HG02588 (cell line): ENCODE measurements at regions not wholly inside any gene's neighbourhood (a gene's known extent, or its start where the extent isn't known, plus 50 kb on each side); places are given as distances from the start of the nearest gene placed in this dataset.

ENCODE experiments used
- ATAC-seq: cut with Tn5 transposase; IDR thresholded peaks from one replicate; pipeline ENCODE4 v1.9.1; 2021; ENCODE audit warnings: mild to moderate bottlenecking, moderate library complexity; ENCODE audit not compliant: unreplicated experiment

DNA sequence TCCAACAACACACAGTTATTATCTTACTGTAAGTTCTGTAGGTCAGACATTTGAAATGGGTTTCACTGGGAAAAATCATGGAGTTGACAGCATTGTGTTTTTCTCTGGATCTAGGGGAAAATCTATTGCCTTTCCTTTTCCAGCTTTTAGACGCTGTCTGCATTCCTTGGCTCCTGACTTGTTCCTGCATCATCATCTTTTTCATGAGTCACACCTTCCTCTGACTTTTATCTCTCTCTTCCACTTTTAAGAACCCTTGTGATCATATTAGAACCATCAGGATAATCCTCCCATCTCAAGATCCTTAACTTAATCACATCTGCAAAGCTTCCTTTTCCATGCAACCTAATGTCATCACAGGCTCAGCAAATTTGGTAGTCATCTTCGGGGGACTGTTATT, 1454.8 kb downstream of the RPA4 start:
- ATAC-seq = no peak

DNA sequence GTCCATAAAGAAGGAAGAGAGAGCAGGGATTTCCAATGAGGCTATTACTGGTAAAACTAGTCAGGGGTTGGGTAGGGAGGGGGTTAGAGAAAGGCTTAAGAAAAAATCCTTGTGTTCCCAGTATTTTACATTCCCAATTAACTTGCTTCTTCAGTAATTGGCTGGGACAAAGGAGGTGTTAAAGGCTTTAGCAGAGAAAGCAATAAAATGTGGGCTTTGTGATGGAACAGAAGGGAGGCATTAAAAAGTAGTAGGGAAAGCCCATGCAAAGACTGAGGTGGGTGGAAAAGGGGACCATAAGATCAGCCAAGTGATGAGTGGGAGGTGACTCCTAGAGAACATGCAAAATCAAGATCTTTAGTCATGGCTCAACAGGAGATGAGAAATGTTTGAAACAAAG, 1467.2 kb downstream of the RPA4 start:
- no peak for ATAC-seq

DNA sequence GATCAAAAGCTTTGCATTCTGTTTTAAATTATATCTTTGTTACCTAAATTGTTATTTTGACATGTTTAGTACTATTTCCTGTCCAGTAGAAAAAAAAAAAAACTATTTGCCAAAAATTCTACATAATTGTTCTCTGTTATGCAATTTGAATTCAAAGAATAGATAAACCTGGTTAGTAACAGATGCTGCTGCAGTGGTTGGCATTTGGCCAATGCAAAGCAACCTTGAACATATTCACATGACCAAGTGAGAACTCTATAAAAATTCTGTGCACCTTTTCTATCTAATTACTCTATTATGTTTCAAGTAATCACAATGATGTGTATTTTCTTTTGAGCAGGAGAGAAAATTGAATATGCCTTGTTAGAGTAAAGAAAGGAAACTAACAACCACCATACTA, 1473.4 kb downstream of the RPA4 start:
- no peak for ATAC-seq

- no peak for ATAC-seq
These were observed 1478.9 kb downstream of the RPA4 start for GRCh38 chrX:98362630-98363029.

DNA sequence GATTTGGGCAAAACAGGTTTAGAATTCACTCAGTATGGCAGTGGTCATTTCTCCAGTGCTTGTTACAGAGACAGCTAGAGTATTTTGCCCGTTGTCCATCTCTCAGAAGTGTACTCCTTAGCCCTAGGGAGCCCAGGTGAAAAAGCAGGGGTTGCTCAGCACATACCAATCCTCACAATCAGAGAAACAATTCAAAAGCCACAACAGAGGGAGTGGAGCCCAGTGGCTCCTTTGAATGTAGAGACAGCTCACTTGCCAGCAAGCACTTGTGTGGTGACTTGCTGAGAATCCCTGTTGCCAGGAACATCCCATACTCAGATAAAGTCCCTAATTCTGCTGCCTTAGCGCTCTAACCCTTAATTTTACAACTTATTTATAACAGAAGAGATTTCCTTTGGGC, 1488.3 kb downstream of the RPA4 start:
- ATAC-seq = no peak

GRCh38 chrX:98379134-98379533, 1495.4 kb downstream of the RPA4 start:
- no peak for ATAC-seq

GRCh38 chrX:98380106-98380505, 1496.4 kb downstream of the RPA4 start:
- ATAC-seq = no peak

- ATAC-seq = no peak
These were observed 1496.8 kb downstream of the RPA4 start for GRCh38 chrX:98380556-98380955.

- ATAC-seq = no peak
These were observed 1514.8 kb downstream of the RPA4 start for GRCh38 chrX:98398542-98398941.

- ATAC-seq = no peak
These were observed 1521.7 kb downstream of the RPA4 start for GRCh38 chrX:98405376-98405775.

DNA sequence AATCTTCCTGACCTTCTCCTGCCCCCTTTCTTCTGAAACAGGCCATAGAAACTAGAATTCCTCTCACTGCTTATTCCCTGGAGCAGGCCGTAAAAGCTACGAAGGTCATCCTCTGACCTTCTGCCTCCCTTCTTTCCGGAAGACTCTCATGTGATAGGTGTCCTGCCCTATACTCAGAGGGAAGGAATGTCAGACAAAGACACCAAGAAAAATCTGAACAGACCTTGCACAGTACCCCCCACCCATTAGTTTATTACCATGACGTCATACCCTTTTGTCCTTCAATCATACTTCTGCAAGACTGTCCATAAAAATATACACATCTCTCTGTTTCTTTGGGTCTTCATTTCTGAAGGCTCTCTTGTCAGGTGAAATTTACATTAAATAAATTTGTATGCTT, 1523.9 kb downstream of the RPA4 start:
- no peak for ATAC-seq

- no peak for ATAC-seq
These were observed 1526.2 kb downstream of the RPA4 start for GRCh38 chrX:98409867-98410266.

- ATAC-seq = no peak
These were observed 1528.3 kb downstream of the RPA4 start for GRCh38 chrX:98412058-98412457.

- ATAC-seq = no peak
These were observed 1538.8 kb downstream of the RPA4 start for GRCh38 chrX:98422536-98422935.

GRCh38 chrX:98432413-98432812, 1548.7 kb downstream of the RPA4 start:
- ATAC-seq = no peak

- no peak for ATAC-seq
These were observed 1564.8 kb downstream of the RPA4 start for GRCh38 chrX:98448524-98448923.

DNA sequence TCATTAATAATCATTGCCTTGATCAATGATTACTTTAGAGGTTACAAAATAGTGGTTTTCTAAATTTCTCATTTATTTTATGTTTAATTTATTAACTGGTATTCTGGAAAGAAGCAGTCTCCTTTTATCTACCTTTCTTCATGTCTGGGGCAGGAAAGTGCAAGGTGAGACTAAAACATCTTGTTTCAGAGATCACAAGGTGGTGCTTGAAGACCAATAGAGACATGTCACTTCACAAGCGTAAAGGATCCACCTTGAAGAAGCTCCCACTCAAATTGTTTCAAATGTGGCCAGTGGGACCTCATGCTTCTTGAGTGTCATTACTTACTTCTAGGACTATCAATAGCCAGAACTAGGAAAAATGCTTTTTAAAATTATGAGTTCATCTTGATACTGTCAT, 1568.7 kb downstream of the RPA4 start:
- ATAC-seq = no peak

- ATAC-seq = no peak
These were observed 1576.0 kb downstream of the RPA4 start for GRCh38 chrX:98459669-98460068.

DNA sequence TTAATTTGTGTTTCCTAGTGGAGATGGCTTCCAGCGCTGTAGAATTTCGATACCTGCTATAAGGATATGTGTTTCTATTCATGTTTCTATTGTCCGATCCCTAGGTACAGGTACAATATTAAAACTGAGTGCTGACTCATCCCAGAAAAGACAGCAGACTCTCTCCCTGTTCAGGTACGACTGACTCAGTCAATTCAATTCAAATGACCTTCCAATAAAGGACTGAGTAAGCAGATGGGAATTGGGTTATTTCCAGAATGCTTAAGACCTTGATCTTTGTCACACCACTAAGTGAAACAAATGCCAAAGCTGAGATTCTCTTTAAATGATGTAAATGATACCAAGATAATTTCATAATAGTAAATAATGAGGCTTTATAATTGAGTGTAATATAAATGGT, 1596.9 kb downstream of the RPA4 start:
- no peak for ATAC-seq

DNA sequence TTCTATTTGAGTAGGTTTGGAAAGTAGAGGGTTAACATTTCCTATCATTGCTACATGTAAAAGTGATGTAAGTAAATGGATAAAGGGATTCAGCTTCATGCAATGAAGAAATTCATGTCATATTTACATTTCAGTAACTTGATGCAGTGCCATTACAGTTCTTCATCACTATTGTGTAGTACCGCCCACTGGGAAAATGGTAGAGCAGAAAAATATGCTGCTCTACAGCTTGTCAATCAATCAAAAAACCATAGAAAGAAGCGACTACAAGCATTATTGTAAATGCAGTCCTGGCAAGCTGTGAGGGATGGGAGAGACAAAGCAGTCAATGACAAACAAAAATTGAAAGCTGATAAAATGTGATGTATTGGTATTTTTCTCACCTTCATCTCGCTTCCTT, 1597.9 kb downstream of the RPA4 start:
- no peak for ATAC-seq

GRCh38 chrX:98490670-98491069, 1607.0 kb downstream of the RPA4 start:
- ATAC-seq = no peak

DNA sequence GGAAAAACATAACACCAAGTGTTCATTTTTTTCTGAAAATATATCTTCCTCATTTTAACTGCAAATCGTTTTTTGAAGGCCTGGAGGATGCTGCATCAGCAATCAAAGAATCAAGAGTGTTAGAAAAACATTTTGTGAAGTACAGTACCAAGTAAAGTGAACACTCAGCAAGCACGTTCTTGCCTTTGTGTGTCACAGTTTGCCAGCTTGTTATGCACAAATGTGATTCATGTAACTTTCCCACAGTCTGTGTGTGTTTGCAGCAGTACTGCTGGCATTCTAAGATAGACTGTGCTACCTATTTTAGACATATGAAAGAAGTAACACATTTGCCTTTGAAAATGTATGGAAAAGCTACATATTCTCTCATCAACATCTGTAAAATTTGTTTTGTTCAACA, 1617.7 kb downstream of the RPA4 start:
- ATAC-seq = no peak

DNA sequence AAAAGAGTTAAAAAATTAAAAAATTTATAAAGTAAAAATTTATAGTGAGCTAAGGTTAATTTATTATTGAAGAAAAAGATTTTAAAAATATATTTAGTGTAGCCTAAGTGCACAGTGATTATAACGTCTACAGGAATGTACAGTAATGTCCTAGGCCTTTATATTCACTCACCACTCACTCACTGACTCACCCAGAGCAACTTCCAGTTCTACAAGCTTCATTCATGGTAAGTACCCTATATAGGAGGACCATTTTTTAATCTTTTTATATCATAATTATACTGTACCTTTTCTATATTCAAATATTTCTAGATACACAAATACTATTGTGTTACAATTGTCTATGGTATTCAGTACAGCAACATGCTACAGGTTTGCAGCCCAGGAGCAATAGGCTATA, 1623.2 kb downstream of the RPA4 start:
- ATAC-seq = no peak

DNA sequence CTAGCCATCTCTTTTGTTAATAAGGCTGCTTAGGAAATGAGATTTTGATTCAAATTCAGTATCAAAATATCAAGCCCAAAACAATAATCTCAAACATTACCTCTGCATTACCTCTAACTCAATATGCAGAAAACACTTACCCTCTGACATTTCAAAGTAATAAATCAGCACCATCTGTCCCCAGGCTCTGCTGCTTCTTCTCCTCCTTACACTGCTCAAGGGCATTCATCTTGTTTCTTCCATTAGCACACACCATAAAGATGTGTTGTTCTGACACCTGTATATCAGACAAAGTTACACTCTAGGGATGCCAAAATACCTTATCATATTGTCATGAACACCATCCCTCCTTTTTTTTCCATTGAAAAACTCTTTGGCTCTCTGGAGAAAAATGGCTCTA, 1630.3 kb downstream of the RPA4 start:
- no peak for ATAC-seq
